IMR-90 (cell line): ENCODE measurements at regions not wholly inside any gene's neighbourhood (a gene's known extent, or its start where the extent isn't known, plus 50 kb on each side); places are given as distances from the start of the nearest gene placed in this dataset.

Experiments
- ATAC-seq: fragments of 200-7000 bp; cut with Tn5 transposase; 2 replicates; pipeline ENCODE4 v1.9.1; 2020; ENCODE audit warnings: low read depth, mild to moderate bottlenecking, moderate library complexity
- BruUV-seq: library from RNA; stranded (reverse); fragments of 400-500 nt; replicated peaks from 2 replicates; lab custom pipeline; 2021; lab: Mats Ljungman, UMichigan
- CTCF ChIA-PET: fragments of 300-600 bp; formaldehyde crosslinking; extraction: SDS; loops from one replicate; lab custom pipeline; 2021; ENCODE audit warnings: antibody characterized with exemption; lab: Yijun Ruan, JAX
- POLR2A ChIA-PET: fragments of 300-600 bp; sonication (Branson Sonifier 250); formaldehyde crosslinking; loops from one replicate; lab custom pipeline; 2022; ENCODE audit warnings: antibody characterized with exemption; ENCODE audit not compliant: unreplicated experiment; lab: Charles Lee
- DNase-seq: peaks from one replicate; pipeline ENCODE4 v3.0.0; 2013
- H2AFZ ChIP-seq: replicated peaks from 2 replicates; pipeline ENCODE3; 2013; ENCODE audit warnings: low read length, mild to moderate bottlenecking; ENCODE audit not compliant: poor library complexity
- H2AK5ac ChIP-seq: 2 replicates; pipeline ENCODE4 v1.6.1; 2013; ENCODE audit warnings: low read depth, low read length, inconsistent platforms
- H2AK9ac ChIP-seq: replicated peaks from 2 replicates; pipeline ENCODE3; 2013; ENCODE audit warnings: mild to moderate bottlenecking, low read depth, low read length, moderate library complexity; ENCODE audit not compliant: poor library complexity
- H2BK120ac ChIP-seq: 2 replicates; pipeline ENCODE4 v1.6.1; 2013; ENCODE audit warnings: low read depth, low read length, inconsistent platforms
- H2BK15ac ChIP-seq: 3 replicates; pipeline ENCODE4 v1.6.1; 2013; ENCODE audit warnings: low read depth, low read length, inconsistent platforms
- H2BK20ac ChIP-seq: 2 replicates; pipeline ENCODE4 v1.6.1; 2013; ENCODE audit warnings: low read depth, mild to moderate bottlenecking, inconsistent platforms, low read length, moderate library complexity
- H2BK5ac ChIP-seq: 2 replicates; pipeline ENCODE4 v1.6.1; 2013; ENCODE audit warnings: mild to moderate bottlenecking, low read depth, low read length, inconsistent platforms; ENCODE audit not compliant: poor library complexity, severe bottlenecking
- H3K14ac ChIP-seq: replicated peaks from 2 replicates; pipeline ENCODE4 v1.6.1; 2013; ENCODE audit warnings: low read depth, low read length, inconsistent platforms
- H3K18ac ChIP-seq: 2 replicates; pipeline ENCODE4 v1.6.1; 2013; ENCODE audit warnings: low read depth, low read length, control low read depth
- H3K23ac ChIP-seq: 2 replicates; pipeline ENCODE4 v1.6.1; 2013; ENCODE audit warnings: low read depth, low read length, inconsistent platforms
- H3K27ac ChIP-seq: 2 replicates; pipeline ENCODE4 v1.5.1; 2013; ENCODE audit warnings: mild to moderate bottlenecking, control low read depth, low read length; ENCODE audit not compliant: insufficient read depth
- H3K27me3 ChIP-seq: 2 replicates; pipeline ENCODE4 v1.6.1; 2013; ENCODE audit warnings: low read length; ENCODE audit not compliant: control insufficient read depth, insufficient read depth
- H3K36me3 ChIP-seq: 2 replicates; pipeline ENCODE4 v1.6.1; 2013; ENCODE audit warnings: low read length, mixed read lengths; ENCODE audit not compliant: control insufficient read depth, insufficient read depth
- H3K4ac ChIP-seq: 2 replicates; pipeline ENCODE4 v1.6.1; 2013; ENCODE audit warnings: low read depth, low read length, inconsistent platforms
- H3K4me1 ChIP-seq: 2 replicates; pipeline ENCODE4 v1.6.1; 2013; ENCODE audit warnings: low read length, mixed read lengths; ENCODE audit not compliant: control insufficient read depth, insufficient read depth
- H3K4me2 ChIP-seq: 2 replicates; pipeline ENCODE4 v1.6.1; 2013; ENCODE audit warnings: low read depth, mild to moderate bottlenecking, control low read depth, low read length, moderate library complexity
- H3K4me3 ChIP-seq: 2 replicates; pipeline ENCODE4 v1.5.1; 2013; ENCODE audit warnings: low read depth, mild to moderate bottlenecking, control low read depth, low read length, moderate library complexity; ENCODE audit not compliant: insufficient read depth
- H3K56ac ChIP-seq: 2 replicates; pipeline ENCODE4 v1.6.1; 2013; ENCODE audit warnings: low read length, inconsistent platforms; ENCODE audit not compliant: insufficient read depth; ENCODE audit errors: extremely low read depth
- H3K79me1 ChIP-seq, 2 experiments: 2 replicates each; pipeline ENCODE4 v1.6.1; 2013; ENCODE audit warnings: low read length in 2 of 2, inconsistent platforms in 1 of 2, low read depth in 1 of 2
- H3K9ac ChIP-seq: 2 replicates; pipeline ENCODE4 v1.6.1; 2013; ENCODE audit warnings: low read depth, low read length, control low read depth
- H3K9me1 ChIP-seq: 2 replicates; pipeline ENCODE4 v1.6.1; 2013; ENCODE audit warnings: low read length, inconsistent platforms; ENCODE audit not compliant: insufficient read depth
- H3K9me3 ChIP-seq: 2 replicates; pipeline ENCODE4 v1.6.1; 2013; ENCODE audit warnings: low read length; ENCODE audit not compliant: control insufficient read depth, insufficient read depth
- H4K20me1 ChIP-seq: 2 replicates; pipeline ENCODE4 v1.6.1; 2013; ENCODE audit warnings: low read length, inconsistent platforms; ENCODE audit not compliant: insufficient read depth
- H4K5ac ChIP-seq: 2 replicates; pipeline ENCODE4 v1.6.1; 2013; ENCODE audit warnings: mild to moderate bottlenecking, low read depth, low read length, control low read depth
- H4K8ac ChIP-seq, 2 experiments: 2 replicates each; pipeline ENCODE4 v1.6.1; 2013; ENCODE audit warnings: low read depth in 2 of 2, low read length in 2 of 2, control low read depth in 1 of 2, inconsistent platforms in 1 of 2
- H4K91ac ChIP-seq: 2 replicates; pipeline ENCODE4 v1.6.1; 2013; ENCODE audit warnings: low read depth, low read length, inconsistent platforms; ENCODE audit not compliant: insufficient read depth
- BHLHE40 ChIP-seq: fragments of 150-350 bp; IDR thresholded peaks from 2 replicates; pipeline ENCODE4 v1.6.1; 2016; ENCODE audit warnings: mild to moderate bottlenecking, low read depth, low read length
- CEBPB ChIP-seq: IDR thresholded peaks from 2 replicates; pipeline ENCODE4 v1.6.1; 2012; ENCODE audit warnings: low read depth, low read length, improper control_type of control experiment
- CHD1 ChIP-seq: IDR thresholded peaks from 2 replicates; pipeline ENCODE4 v1.6.1; 2012; ENCODE audit warnings: low read depth, low read length, improper control_type of control experiment
- FOS ChIP-seq: fragments of 150-350 bp; IDR thresholded peaks from 2 replicates; pipeline ENCODE4 v1.6.1; 2016; ENCODE audit warnings: low read depth, low read length
- MAFK ChIP-seq: IDR thresholded peaks from 2 replicates; pipeline ENCODE4 v1.6.1; 2012; ENCODE audit warnings: low read depth, low read length, improper control_type of control experiment
- MAZ ChIP-seq: IDR thresholded peaks from 2 replicates; pipeline ENCODE4 v1.6.1; 2012; ENCODE audit warnings: low read depth, mild to moderate bottlenecking, low read length, improper control_type of control experiment, moderate library complexity, borderline replicate concordance
- MXI1 ChIP-seq: IDR thresholded peaks from 2 replicates; pipeline ENCODE4 v1.6.1; 2012; ENCODE audit warnings: low read depth, mild to moderate bottlenecking, low read length, moderate library complexity, borderline replicate concordance
- NFE2L2 ChIP-seq: fragments of 150-350 bp; IDR thresholded peaks from 2 replicates; pipeline ENCODE4 v1.6.1; 2016; ENCODE audit warnings: low read depth, mild to moderate bottlenecking, low read length
- POLR2A ChIP-seq: IDR thresholded peaks from 2 replicates; pipeline ENCODE4 v1.6.1; 2012; ENCODE audit warnings: mild to moderate bottlenecking, low read depth, low read length
- RAD21 ChIP-seq: IDR thresholded peaks from 2 replicates; pipeline ENCODE4 v1.6.1; 2012; ENCODE audit warnings: low read length, improper control_type of control experiment
- RCOR1 ChIP-seq: IDR thresholded peaks from 2 replicates; pipeline ENCODE4 v1.6.1; 2012; ENCODE audit warnings: mild to moderate bottlenecking, low read length, improper control_type of control experiment; ENCODE audit not compliant: insufficient replicate concordance
- RFX5 ChIP-seq: IDR thresholded peaks from 2 replicates; pipeline ENCODE4 v1.8.0; 2012; ENCODE audit warnings: low read depth, mild to moderate bottlenecking, low read length, moderate library complexity
- SMC3 ChIP-seq: fragments of 150-350 bp; IDR thresholded peaks from 2 replicates; pipeline ENCODE4 v1.6.1; 2016; ENCODE audit warnings: low read depth, mild to moderate bottlenecking, antibody characterized with exemption, low read length, moderate library complexity
- WGBS, 2 experiments: methylation state at CpG; one replicate each; pipeline versions ENCODE4 v1.1.5 to v1.1.7; 2013; ENCODE audit warnings: missing lambda C conversion rate in 2 of 2; ENCODE audit not compliant: insufficient read length in 1 of 2; ENCODE audit errors: extremely low coverage in 2 of 2; 5-methylcytosine and 5-hydroxymethylcytosine counted together
- dilution Hi-C: fragments of 300-500 bp; cut with HindIII; formaldehyde crosslinking; loops from one replicate; pipeline ENCODE4 v1.14.3; 2018; ENCODE audit warnings: low sequenced_read_pairs; ENCODE audit not compliant: unreplicated experiment
- in situ Hi-C: fragments of 300-500 bp; cut with MboI; formaldehyde crosslinking; loops from 3 replicates; pipeline ENCODE4 v1.14.3; 2019; ENCODE audit warnings: low sequenced_read_pairs, inconsistent platforms, mixed read lengths
- intact Hi-C: fragments of 100-400 bp; cut with micrococcal nuclease; formaldehyde crosslinking; loops from 2 replicates; pipeline ENCODE4 v1.10.0; 2022
- TF ChIP-seq, protein P1 (sequence below): fragments of 150-350 bp; IDR thresholded peaks from 2 replicates; pipeline ENCODE4 v1.6.1; 2016; ENCODE audit warnings: low read depth, mild to moderate bottlenecking, low read length, moderate library complexity, borderline replicate concordance
- TF ChIP-seq, protein P2 (sequence below): conservative IDR thresholded peaks from 2 replicates; pipeline ENCODE4 v1.5.1; 2012; ENCODE audit warnings: mild to moderate bottlenecking, low read depth, low read length, improper control_type of control experiment
- TF ChIP-seq, protein P3 (sequence below): fragments of 150-350 bp; IDR thresholded peaks from 2 replicates; pipeline ENCODE4 v1.6.1; 2017; ENCODE audit warnings: mild to moderate bottlenecking, antibody characterized with exemption, low read length, low read depth

DNA sequence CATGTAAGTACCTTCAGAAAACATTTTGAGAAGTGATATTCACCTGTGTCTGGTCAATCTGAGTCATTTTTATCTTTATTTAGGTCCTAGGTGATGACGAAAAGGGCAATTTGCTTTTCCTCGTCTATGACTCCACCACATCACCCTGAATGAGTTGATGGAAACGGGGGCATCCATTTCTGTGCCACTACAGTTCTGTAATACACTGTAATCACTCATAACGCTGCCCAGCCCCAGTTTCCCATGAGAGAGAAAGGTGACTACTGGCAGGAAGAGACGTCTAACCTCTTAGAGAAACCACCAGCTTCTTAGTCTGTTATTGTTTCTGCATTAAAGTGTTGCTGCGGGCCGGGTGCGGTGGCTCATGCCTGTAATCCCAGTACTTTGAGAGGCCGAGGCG is 205.3 kb upstream of the MKLN1 start:
- POLR2A ChIA-PET = no interaction called here
- no peak overlapping the region for H3K14ac ChIP-seq

More for the DNA sequence above, 205.3 kb upstream of the MKLN1 start:
- no peak overlapping the region for H3K56ac ChIP-seq
- no peak for DNase-seq
- H2AFZ ChIP-seq = no peak overlapping the region
- H3K18ac ChIP-seq = no peak overlapping the region
- H4K20me1 ChIP-seq = no peaks in the 10 kb centered on the region
- no peak overlapping the region for H2BK5ac ChIP-seq
- peaks cover 6% of the 10 kb centered on the region; the same call in 1 of the 2 replicates for H3K9me3 ChIP-seq
- no peak overlapping the region for H3K9ac ChIP-seq
- no peak overlapping the region for H4K8ac ChIP-seq
- dilution Hi-C loops (no loop called here), in situ Hi-C loops (no loop called here), intact Hi-C loops (no loop called here)
- H3K27me3 ChIP-seq = peaks cover 5% of the 10 kb centered on the region
- H3K27ac ChIP-seq = no peak overlapping the region
- no TSS peak for BruUV-seq
- no peak for TF ChIP-seq MAFK
- TF ChIP-seq, protein P1, sequence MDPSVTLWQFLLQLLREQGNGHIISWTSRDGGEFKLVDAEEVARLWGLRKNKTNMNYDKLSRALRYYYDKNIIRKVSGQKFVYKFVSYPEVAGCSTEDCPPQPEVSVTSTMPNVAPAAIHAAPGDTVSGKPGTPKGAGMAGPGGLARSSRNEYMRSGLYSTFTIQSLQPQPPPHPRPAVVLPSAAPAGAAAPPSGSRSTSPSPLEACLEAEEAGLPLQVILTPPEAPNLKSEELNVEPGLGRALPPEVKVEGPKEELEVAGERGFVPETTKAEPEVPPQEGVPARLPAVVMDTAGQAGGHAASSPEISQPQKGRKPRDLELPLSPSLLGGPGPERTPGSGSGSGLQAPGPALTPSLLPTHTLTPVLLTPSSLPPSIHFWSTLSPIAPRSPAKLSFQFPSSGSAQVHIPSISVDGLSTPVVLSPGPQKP = no peak
- no peak for TF ChIP-seq CHD1
- no peak for TF ChIP-seq SMC3
- TF ChIP-seq RFX5 = no peak
- TF ChIP-seq, protein P2, sequence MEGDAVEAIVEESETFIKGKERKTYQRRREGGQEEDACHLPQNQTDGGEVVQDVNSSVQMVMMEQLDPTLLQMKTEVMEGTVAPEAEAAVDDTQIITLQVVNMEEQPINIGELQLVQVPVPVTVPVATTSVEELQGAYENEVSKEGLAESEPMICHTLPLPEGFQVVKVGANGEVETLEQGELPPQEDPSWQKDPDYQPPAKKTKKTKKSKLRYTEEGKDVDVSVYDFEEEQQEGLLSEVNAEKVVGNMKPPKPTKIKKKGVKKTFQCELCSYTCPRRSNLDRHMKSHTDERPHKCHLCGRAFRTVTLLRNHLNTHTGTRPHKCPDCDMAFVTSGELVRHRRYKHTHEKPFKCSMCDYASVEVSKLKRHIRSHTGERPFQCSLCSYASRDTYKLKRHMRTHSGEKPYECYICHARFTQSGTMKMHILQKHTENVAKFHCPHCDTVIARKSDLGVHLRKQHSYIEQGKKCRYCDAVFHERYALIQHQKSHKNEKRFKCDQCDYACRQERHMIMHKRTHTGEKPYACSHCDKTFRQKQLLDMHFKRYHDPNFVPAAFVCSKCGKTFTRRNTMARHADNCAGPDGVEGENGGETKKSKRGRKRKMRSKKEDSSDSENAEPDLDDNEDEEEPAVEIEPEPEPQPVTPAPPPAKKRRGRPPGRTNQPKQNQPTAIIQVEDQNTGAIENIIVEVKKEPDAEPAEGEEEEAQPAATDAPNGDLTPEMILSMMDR = no peak
- no peak for TF ChIP-seq CEBPB
- no peak for TF ChIP-seq BHLHE40
- TF ChIP-seq MAZ = no peak
- no peak for TF ChIP-seq MXI1
- TF ChIP-seq, protein P3, sequence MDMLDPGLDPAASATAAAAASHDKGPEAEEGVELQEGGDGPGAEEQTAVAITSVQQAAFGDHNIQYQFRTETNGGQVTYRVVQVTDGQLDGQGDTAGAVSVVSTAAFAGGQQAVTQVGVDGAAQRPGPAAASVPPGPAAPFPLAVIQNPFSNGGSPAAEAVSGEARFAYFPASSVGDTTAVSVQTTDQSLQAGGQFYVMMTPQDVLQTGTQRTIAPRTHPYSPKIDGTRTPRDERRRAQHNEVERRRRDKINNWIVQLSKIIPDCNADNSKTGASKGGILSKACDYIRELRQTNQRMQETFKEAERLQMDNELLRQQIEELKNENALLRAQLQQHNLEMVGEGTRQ = no peak
- TF ChIP-seq RAD21 = no peak
- TF ChIP-seq POLR2A = no peak
- TF ChIP-seq RCOR1 = no peak
- TF ChIP-seq NFE2L2 = no peak
- TF ChIP-seq FOS = no peak
- H3K4ac ChIP-seq = no peak overlapping the region
- no peak overlapping the region for H2AK5ac ChIP-seq
- no peak overlapping the region for H2AK9ac ChIP-seq
- H3K9me1 ChIP-seq = no peaks in the 10 kb centered on the region
- WGBS, 2 experiments = no CpG with 5 or more reads among the region's 10 CpGs
- H3K4me2 ChIP-seq = no peak overlapping the region
- no peak overlapping the region for H2BK120ac ChIP-seq
- H4K5ac ChIP-seq = no peak overlapping the region
- no peak overlapping the region for H2BK15ac ChIP-seq
- no peaks in the 10 kb centered on the region for H3K79me1 ChIP-seq
- H3K36me3 ChIP-seq = no peaks in the 10 kb centered on the region
- H3K4me1 ChIP-seq = no peaks in the 10 kb centered on the region
- H3K4me3 ChIP-seq = no peak overlapping the region
- H2BK20ac ChIP-seq = no peak overlapping the region
- no peak overlapping the region for H3K23ac ChIP-seq
- CTCF ChIA-PET = no interaction called here
- no peak overlapping the region for H4K91ac ChIP-seq
- ATAC-seq = no peak
